ENCODE measurements at regions not wholly inside any gene's neighbourhood (a gene's known extent, or its start where the extent isn't known, plus 50 kb on each side); places are given as distances from the start of the nearest gene placed in this dataset.
"Not testable (repeated sequence)": the region's sequence is repeated elsewhere in the genome, so short reads cannot be mapped to it uniquely, and the experiment has no call there.

- no peak for DNase-seq
Measured at GRCh38 chr7:25456467-25457171, 228.3 kb upstream of the NPVF start.

- DNase-seq = no peak
Measured at GRCh38 chr7:25459057-25459456, 230.8 kb upstream of the NPVF start.

DNA sequence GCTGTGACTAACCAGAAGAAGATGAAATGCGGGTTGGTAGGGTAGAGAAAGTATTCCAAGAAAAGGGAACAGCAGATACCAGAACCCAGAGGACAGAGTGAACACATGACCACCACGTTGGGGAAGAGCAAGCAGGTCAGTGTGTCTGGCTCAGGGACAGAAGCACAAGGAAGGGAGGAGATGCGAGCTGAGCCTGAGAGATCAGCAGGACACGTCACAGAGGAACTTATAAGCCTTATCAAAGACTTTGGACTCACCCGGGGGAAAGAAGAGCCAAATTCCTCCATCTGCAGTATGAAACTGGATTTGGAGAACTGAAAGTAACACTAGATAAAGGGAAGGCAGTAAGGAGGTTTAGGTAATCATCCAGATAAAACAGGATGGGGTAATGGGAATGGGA is 232.1 kb upstream of the NPVF start:
- no peak for DNase-seq

- DNase-seq = no peak
Measured at GRCh38 chr7:25469669-25470068, 241.4 kb upstream of the NPVF start.

GRCh38 chr7:25476863-25477499 is 248.7 kb upstream of the NPVF start:
- no peak for DNase-seq

GRCh38 chr7:25478221-25478620 is 249.9 kb upstream of the NPVF start:
- not testable (repeated sequence) for DNase-seq

GRCh38 chr7:25478925-25479324 is 250.6 kb upstream of the NPVF start:
- DNase-seq = no peak

DNA sequence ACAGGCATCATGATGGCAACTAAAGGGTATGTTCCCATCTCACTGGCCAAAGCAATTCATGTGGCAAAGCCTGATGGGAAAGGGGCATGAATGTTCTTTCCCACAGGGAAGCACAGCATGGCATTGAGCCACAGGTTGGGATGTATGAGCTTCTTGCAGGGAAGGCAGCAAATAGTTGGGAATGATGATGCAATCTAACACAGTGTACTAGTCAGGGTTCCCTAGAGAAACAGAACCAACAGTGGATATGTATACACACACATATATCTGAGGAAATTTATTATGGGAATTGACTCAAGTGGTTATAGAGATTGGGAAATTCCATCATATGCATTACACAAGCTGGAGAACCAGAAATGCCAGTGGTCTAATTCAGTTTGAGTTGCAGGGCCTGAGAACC is 253.6 kb upstream of the NPVF start:
- no peak for DNase-seq

DNA sequence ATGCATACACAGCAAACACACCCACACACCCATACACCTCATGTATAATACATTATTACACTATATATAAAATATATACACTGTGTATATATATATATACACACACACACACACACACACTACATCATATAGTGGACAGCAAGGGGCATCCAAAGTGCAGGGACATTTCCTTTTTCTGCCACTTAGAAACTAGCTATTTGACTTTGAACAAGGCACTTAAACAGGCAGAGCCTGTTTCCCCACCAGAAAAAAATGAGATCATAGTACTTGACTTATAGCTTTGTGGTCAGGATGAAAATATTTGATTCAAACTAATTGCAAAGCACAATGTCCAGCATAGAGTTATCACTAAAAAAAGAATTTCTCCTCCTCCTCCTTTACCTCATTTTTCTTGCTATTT is 254.3 kb upstream of the NPVF start:
- DNase-seq = no peak

- DNase-seq = no peak
Measured at GRCh38 chr7:25485026-25485425, 256.7 kb upstream of the NPVF start.

DNA sequence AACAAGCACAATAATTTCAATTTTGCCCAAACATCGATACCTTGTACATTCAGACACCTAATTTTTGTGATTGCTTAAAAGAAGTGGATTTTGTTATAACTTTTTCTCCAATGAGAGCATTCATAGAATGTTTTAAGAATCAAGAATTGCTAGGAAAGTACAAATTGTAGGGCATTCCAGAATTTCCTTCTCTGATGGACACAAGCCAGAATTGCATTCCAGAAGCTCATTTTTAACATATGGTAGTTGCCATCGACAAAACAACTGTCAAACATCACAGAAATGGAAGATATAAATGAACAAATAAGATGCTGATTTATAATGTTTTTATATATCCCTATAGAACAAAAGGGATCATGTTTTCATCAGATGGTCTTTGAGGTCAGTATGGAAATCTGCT is 258.4 kb upstream of the NPVF start:
- no peak for DNase-seq

DNA sequence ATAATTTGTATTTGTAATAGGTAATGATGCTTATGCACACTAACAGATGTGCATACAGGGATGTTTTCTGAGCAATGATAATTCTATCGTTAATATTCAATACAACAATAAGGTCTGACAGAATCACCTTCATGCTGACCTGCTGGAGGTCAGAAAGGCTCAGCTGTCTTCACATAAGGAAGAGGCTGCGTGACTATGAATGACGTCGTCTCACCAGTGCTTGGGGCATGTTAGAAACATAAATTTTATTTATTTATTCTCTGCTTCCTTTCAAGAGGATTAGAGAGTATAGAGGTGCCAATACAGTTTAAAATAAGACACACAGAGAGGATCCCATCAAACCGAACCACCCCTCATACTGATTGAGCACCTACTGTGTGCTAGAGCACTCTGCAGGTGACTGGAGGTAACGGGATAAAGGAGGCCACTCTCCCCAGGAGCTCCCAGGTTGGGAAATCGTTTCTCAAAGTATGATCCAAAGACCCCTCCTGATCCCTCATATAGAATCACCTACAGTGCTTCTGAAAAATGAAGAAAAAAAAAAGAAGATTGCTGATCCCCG is 265.6 kb upstream of the NPVF start:
- DNase-seq = no peak

DNA sequence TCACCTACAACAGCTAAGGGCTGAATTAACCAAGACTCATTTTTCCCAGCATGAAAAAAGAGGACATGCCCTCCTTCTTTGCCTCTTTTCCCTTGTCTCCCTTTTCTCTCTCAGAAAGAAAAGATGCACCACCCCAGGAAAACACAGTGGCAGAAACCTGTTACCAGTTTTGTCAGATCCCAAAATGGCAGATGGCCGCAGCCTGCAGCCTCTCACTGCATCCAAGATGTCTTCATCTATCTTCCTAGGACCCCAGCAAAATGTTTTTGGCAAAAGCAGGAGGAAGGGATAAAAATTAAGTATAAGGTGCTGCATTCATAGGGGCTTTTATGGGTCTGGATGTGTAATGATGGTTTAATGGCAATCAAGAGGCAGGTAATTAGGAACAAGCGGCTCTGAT is 266.6 kb upstream of the NPVF start:
- DNase-seq = no peak

- DNase-seq = no peak
Measured at GRCh38 chr7:25495342-25496250, 267.3 kb upstream of the NPVF start.

DNA sequence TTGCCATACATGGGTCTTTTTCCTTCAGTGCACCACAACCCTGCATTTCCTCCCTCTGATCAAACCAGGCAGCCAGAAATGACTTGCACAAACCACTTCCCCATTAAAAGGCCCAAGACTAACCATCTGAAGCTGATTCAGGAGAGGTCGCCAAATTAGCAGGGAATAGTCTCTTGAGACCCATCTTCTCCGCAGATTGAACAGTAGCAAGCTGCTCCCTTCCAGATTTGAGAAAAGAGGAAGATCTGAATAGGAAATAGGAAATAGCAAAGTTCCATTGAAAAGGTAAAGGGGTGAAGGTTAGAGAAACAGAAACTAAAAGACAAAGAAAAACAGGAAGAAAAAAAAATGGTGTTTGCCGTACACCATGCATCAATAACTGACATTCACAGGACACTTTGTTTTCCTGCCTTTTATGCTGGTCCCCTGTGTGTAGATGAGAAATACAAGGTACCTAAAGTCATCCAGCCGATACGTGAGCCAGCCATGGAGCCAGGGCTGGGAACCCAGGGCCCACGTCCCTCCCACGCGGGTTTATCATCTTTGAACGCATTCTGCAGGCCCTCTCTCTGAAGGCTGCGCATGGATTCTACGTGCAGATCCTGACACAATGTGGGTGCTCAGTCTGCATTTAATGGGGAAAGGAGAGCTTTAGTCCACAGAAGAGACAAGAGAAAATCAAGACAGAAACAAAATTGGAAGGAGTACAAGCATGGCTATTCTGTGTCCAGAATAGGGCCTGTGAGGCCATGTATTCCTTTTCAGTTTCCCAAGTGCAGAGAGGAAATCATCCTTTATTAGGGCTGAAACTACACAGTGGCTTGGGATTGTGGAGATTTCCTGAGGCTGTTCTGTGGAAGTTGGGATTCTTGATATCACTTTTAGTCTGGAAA is 268.4 kb upstream of the NPVF start:
- DNase-seq = no peak

DNA sequence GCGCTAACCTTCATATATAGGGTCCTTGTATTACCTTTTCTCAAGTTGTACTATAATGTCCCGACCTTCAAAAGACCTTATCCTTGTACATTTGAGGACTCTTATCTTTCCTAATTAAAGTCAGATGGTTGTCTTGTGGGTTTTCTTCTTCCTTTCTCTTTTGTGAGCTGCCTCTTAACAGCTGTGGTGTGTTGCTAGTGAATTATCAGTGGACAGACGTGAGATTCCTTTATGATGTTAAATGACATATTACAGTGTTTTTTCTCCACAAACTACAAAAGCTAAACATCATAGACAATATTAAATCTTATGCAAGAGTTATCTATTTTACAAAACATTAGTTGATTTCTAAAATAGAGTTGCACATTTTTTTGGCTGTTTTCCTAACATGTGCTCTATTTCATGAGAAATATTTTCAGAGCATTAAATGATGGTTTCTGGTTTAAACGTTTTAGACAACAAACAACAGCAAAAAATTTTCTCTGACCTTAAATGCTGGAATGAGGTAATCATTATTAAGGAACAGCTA is 272.2 kb upstream of the NPVF start:
- DNase-seq = no peak

- no peak for DNase-seq
Measured at GRCh38 chr7:25503306-25503705, 275.0 kb upstream of the NPVF start.

GRCh38 chr7:25512061-25512687 is 283.9 kb upstream of the NPVF start:
- DNase-seq = no peak

- no peak for DNase-seq
Measured at GRCh38 chr7:25515633-25516275, 287.5 kb upstream of the NPVF start.

GRCh38 chr7:25517906-25518305 is 289.6 kb upstream of the NPVF start:
- DNase-seq = no peak

DNA sequence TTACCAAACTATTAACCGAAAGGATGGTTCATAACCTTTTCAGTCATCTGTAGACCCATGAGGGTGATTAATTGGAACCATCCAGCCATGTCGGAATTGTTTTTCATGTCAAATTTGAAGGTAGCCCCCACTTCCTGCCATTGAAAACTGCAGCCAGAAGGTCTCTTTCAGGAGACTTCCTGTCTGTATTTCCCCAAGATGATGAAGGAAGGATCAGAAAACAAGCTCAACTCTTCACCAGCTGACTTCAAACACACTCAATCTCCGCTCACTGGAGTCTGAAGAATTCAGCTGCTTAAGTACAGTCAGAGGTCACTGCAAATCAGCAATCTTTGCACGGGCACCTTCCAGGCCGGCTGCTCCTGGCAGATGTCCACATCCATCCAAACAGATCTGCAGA is 291.7 kb upstream of the NPVF start:
- no peak for DNase-seq
